ENCODE measurements at regions not wholly inside any gene's neighbourhood (a gene's known extent, or its start where the extent isn't known, plus 50 kb on each side); places are given as distances from the start of the nearest gene placed in this dataset.
"Not testable (repeated sequence)": the region's sequence is repeated elsewhere in the genome, so short reads cannot be mapped to it uniquely, and the experiment has no call there.

- no peak overlapping the region for H3K4me3 Mint-ChIP-seq
- H3K4me1 Mint-ChIP-seq (ENCODE audit: unreplicated experiment) = no peaks in the 10 kb centered on the region
- TF ChIP-seq CTCF (conservative IDR thresholded peaks at IDR 0.05) = no peak
- H3K36me3 Mint-ChIP-seq = no peaks in the 10 kb centered on the region
- H3K9me3 Mint-ChIP-seq = no peaks in the 10 kb centered on the region
- no peak overlapping the region for H3K27ac Mint-ChIP-seq
- H3K27me3 Mint-ChIP-seq = peaks cover 23% of the 10 kb centered on the region
- no peak for DNase-seq (ENCODE audit: extremely low spot score, unreplicated experiment)
Measured at GRCh38 chr16:52363082-52363481, 183.9 kb downstream of the TOX3 start.

GRCh38 chr16:52357711-52358110, 189.2 kb downstream of the TOX3 start:
- no peak overlapping the region for H3K27ac Mint-ChIP-seq
- H3K27me3 Mint-ChIP-seq = peaks cover 24% of the 10 kb centered on the region
- TF ChIP-seq CTCF (conservative IDR thresholded peaks at IDR 0.05) = no peak
- H3K4me1 Mint-ChIP-seq (ENCODE audit: unreplicated experiment) = no peaks in the 10 kb centered on the region
- DNase-seq (ENCODE audit: extremely low spot score, unreplicated experiment) = no peak
- no peaks in the 10 kb centered on the region for H3K36me3 Mint-ChIP-seq
- no peaks in the 10 kb centered on the region for H3K9me3 Mint-ChIP-seq
- H3K4me3 Mint-ChIP-seq = no peak overlapping the region

DNA sequence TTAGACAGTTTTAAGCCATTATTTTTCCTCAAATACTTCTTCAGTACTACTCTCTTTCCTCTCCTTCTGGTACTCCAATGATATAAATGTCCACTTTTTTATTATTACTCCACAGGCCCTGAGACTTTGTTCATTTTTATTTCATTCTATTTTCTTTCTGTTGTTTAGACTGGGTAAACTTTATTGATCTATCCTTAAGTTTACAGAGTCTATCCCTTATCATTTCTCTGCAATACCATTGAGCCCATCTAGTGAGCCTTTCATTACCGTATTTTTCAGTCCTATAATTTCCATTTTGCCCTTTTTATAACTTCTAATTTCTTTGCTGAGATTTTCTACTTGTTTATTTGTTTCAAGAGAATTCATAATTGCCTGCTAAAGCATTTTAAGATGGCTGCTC, 193.7 kb downstream of the TOX3 start:
- H3K27me3 Mint-ChIP-seq = peaks cover 31% of the 10 kb centered on the region
- H3K27ac Mint-ChIP-seq = no peak overlapping the region
- no peaks in the 10 kb centered on the region for H3K36me3 Mint-ChIP-seq
- no peaks in the 10 kb centered on the region for H3K4me1 Mint-ChIP-seq (ENCODE audit: unreplicated experiment)
- no peak for TF ChIP-seq CTCF (conservative IDR thresholded peaks at IDR 0.05)
- DNase-seq (ENCODE audit: extremely low spot score, unreplicated experiment) = no peak
- no peak overlapping the region for H3K4me3 Mint-ChIP-seq
- H3K9me3 Mint-ChIP-seq = no peaks in the 10 kb centered on the region

- no peak overlapping the region for H3K27ac Mint-ChIP-seq
- no peaks in the 10 kb centered on the region for H3K9me3 Mint-ChIP-seq
- no peaks in the 10 kb centered on the region for H3K36me3 Mint-ChIP-seq
- no peak for DNase-seq (ENCODE audit: extremely low spot score, unreplicated experiment)
- no peak overlapping the region for H3K4me3 Mint-ChIP-seq
- peaks cover 30% of the 10 kb centered on the region for H3K27me3 Mint-ChIP-seq
- H3K4me1 Mint-ChIP-seq (ENCODE audit: unreplicated experiment) = no peaks in the 10 kb centered on the region
- no peak for TF ChIP-seq CTCF (conservative IDR thresholded peaks at IDR 0.05)
Measured at GRCh38 chr16:52351451-52351850, 195.5 kb downstream of the TOX3 start.

GRCh38 chr16:52350031-52350642, 196.8 kb downstream of the TOX3 start:
- no peaks in the 10 kb centered on the region for H3K36me3 Mint-ChIP-seq
- DNase-seq (ENCODE audit: extremely low spot score, unreplicated experiment) = no peak
- H3K4me3 Mint-ChIP-seq = no peak overlapping the region
- TF ChIP-seq CTCF (conservative IDR thresholded peaks at IDR 0.05) = no peak
- H3K27me3 Mint-ChIP-seq = peaks cover 28% of the 10 kb centered on the region
- H3K9me3 Mint-ChIP-seq = no peaks in the 10 kb centered on the region
- H3K4me1 Mint-ChIP-seq (ENCODE audit: unreplicated experiment) = no peaks in the 10 kb centered on the region
- no peak overlapping the region for H3K27ac Mint-ChIP-seq

GRCh38 chr16:52346709-52347108, 200.2 kb downstream of the TOX3 start:
- H3K27me3 Mint-ChIP-seq = peaks cover 19% of the 10 kb centered on the region
- no peak overlapping the region for H3K27ac Mint-ChIP-seq
- no peaks in the 10 kb centered on the region for H3K9me3 Mint-ChIP-seq
- no peaks in the 10 kb centered on the region for H3K4me1 Mint-ChIP-seq (ENCODE audit: unreplicated experiment)
- H3K36me3 Mint-ChIP-seq = no peaks in the 10 kb centered on the region
- DNase-seq (ENCODE audit: extremely low spot score, unreplicated experiment) = no peak
- no peak for TF ChIP-seq CTCF (conservative IDR thresholded peaks at IDR 0.05)
- no peak overlapping the region for H3K4me3 Mint-ChIP-seq

- H3K4me1 Mint-ChIP-seq (ENCODE audit: unreplicated experiment); H3K4me3 Mint-ChIP-seq; DNase-seq (ENCODE audit: extremely low spot score, unreplicated experiment); H3K27me3 Mint-ChIP-seq; H3K27ac Mint-ChIP-seq; H3K36me3 Mint-ChIP-seq: not testable (repeated sequence)
- H3K9me3 Mint-ChIP-seq = peaks cover 14% of the 10 kb centered on the region
Measured at GRCh38 chr16:52333673-52334072, 213.3 kb downstream of the TOX3 start.
